HG02884 (cell line): ENCODE measurements at regions not wholly inside any gene's neighbourhood (a gene's known extent, or its start where the extent isn't known, plus 50 kb on each side); places are given as distances from the start of the nearest gene placed in this dataset.
"Not testable (repeated sequence)": the region's sequence is repeated elsewhere in the genome, so short reads cannot be mapped to it uniquely, and the experiment has no call there.

Source experiments
- ATAC-seq: cut with Tn5 transposase; IDR thresholded peaks from one replicate; pipeline ENCODE4 v1.9.1; 2021; ENCODE audit warnings: mild to moderate bottlenecking, moderate library complexity; ENCODE audit not compliant: unreplicated experiment

DNA sequence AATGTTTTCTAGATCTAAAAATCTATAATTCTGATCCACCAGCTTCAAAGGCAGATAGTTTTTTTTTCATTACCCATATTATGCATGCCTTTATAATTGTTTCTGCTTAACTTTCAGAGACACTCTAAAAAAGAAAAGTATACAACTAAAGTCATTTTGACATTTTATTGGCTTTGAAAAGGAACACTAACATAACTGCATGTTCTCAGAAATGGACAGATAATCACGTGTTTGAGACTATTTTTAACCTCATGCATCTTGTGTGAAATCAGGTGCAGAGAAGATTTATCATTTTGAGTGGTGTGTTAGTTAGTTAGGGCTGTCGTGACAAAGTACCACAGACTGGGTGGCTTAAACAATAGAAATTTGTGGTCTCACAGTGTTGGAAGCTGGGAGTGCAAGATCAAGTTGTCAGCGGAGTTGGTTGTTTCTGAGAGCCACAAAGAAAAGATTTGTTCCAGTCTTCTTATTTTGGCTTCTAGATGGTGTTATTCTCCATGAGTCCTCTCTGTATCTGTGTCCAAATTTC, 841.4 kb upstream of the LRATD1 start:
- ATAC-seq = no peak

DNA sequence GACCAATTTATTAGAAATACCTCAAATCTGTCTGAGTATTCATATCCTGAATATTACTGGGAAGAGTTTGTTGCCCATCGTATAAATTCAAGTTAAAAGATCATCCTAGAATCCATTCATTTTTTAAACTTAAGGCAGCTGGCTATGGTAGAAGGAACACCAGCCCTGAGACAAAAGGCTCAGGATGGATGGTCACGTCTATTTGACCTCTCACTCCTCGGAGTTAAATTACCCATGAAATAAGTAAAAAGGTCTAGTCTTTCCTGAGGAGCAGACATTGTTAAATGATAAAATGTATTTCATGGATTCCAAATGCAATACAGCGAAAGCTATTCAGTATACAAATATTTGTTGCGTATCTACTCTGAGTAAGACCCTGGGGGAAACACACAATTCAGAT, 826.0 kb upstream of the LRATD1 start:
- no peak for ATAC-seq

DNA sequence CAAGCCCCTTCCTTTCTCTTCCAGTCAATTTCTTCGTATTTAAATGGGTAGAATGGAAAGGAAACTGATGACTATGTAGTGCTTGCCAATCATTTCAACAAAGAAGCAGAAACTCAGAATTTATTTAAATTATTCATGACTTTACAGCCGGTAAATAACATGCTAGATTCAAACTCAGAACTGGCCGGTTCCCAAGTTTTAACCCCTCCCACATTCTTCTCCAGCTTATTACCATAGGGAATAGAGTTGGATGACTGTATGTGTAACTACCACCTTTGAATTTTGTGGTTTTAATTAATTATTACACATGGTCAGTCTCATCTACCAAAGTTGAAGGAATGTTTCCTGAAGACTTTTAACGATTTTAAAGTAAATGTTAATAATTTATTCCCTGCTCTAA, 819.3 kb upstream of the LRATD1 start:
- no peak for ATAC-seq

DNA sequence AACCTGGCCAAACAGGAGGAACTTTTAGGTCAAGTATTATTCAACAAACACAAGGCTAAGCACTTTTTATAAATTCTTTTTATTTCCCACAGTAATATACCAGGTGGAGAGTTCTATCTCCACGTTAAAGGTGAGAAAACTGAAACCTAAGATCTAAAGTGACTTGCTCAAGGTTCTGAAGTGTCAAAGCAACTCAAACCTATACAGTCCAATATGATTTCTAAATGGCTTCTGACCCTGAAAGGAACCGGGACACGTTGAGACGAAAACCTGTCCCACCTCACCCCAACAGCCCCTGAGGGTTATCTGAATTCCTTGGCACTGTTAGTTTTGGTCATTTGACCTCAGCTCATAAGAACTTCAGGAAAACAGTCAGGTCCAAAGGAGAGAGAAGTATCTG, 814.5 kb upstream of the LRATD1 start:
- no peak for ATAC-seq

DNA sequence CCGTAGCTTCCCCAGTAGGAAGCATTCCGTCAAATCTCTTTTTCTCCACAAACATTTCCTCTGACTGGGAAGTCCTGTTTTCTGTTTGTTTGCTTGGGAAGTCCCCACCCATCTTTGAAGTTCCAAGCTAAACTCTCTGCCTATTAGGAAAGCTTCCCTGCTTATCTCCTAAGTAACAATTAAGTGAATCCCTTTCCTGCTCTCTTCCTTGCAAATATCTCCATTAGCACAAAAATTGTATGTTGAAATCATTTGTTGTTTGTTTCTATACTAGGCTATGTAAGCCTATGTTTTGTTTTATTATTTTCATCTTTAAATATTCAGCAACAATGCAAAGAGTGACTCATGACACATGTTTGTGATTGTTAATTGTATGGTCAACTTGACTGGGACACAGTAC, 812.6 kb upstream of the LRATD1 start:
- no peak for ATAC-seq

DNA sequence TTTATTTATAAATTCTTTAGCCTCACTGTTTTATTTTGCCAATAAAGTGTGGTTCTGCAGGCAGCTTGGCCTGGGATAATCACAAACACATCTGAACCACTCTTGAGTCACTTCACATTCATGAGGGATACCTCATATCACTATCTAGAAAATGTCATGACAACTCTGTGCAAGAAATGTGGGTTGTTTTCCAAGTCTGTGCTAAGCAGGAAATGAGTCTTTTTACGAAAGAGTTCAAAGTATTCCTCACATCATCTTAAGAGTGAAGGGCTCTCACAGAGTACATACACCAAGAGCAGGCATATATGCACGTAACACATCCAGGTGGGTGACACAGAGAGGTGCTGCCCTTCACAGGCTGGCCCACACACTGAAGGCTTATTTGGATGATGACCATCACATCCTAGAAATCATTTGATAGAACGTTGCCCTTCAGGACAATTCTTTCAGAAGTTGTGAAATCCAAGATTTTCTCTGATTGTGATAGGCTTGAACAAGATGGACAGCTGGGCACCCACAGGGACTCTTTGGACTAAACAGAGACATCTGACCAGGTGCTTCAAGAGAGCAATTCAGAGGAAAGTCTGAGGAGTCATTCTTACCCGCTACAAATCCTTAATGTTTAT, 811.1 kb upstream of the LRATD1 start:
- no peak for ATAC-seq

DNA sequence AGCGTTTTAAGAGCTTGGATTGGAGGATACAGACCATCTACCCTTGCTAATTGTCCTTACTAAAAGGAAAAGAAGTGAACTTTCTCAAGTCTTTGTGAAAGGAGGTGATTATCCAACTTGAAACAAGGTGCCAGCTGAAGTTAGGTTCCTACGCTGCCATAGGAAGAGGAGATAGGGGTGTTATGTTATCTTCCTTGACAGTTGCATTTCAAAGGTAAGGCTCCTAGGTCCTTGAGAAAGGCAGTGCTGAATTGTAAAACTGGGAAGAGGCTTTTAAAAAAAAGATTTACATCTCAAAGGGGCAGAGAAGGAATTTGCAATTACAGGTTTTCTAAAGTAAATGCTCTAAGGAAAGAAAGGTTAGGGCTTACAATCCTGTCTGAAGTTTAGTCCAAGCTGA, 810.2 kb upstream of the LRATD1 start:
- ATAC-seq = no peak

DNA sequence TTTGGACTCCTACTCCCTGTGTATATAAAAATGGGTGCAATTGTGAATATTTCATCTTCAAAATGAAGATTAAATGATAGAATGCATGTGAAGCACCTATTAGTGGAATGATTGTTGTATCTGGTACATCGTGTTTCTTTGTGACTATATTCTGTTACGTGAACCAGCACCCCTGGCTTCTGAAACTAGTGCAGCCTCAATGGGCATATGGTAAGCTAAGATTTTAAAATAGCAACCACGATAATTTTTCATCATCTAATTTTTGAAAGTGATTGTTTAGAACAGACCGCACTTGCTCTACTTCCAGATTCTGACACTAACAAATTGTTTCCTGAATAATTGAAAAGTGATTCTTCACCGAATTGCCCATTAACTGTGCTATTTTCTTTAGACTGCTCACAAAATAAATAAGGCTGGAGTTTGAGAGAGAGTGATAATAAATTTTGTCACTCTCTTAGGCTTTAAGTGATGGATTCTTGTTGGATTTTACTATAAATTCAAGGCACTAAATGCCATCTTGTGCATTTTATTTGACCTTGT, 806.1 kb upstream of the LRATD1 start:
- ATAC-seq = no peak

DNA sequence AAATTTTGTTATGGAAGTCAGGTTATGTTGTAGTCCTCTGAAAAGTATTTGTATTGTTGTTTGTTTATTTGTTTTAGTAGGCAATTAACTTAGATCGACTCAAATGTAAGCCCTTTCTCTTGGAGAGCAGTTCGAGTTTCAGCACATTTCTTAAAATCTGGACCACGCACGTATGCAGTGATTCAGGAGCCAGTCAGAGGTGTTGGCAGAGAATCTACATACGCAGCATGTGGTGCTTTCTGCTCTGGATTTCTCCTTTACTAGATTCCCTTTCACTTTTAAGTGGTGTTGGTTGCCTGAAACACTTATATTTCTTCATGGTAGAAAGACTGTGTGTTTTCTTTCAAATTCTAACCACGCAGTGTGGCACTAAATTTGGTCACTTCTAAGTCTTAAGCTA, 773.9 kb upstream of the LRATD1 start:
- ATAC-seq = no peak

DNA sequence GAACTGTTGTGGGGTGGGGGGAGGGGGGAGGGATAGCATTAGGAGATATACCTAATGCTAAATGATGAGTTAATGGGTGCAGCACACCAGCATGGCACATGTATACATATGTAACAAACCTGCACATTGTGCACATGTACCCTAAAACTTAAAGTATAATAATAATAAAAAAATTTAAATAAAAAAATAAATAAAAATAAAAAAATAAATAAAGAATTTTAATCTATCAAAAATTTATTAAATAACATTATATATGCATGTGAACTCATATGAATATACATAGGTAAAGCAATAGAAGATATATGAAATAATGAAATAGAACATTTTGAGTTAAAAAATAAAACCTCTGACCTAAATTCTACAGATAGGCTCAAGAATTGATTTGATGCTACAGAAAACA, 764.2 kb upstream of the LRATD1 start:
- not testable (repeated sequence) for ATAC-seq

DNA sequence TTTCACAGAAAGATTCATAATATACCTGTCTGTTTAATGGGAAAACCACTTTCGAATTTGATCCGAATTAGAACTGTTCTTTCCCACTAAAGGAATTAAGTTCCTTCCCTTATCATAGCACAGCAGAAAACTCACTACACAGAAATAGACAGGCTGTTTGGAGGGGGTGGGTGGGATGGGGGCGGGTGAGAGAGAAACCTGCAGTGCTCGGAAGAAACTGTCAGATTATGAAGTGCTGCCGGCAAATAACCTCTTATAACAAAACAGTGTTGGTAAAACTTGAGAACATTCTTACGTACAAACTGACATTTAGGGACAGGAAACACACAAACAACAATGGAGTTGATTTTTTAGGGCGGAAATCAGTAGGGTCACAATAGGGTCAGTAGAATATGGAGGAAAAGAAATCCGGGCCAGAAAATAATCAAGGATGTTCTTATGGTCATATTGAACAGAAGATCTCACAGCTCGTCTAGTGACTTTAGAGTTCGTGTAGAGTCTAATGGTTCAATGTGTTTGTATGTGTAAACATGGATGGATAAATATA, 756.0 kb upstream of the LRATD1 start:
- no peak for ATAC-seq

DNA sequence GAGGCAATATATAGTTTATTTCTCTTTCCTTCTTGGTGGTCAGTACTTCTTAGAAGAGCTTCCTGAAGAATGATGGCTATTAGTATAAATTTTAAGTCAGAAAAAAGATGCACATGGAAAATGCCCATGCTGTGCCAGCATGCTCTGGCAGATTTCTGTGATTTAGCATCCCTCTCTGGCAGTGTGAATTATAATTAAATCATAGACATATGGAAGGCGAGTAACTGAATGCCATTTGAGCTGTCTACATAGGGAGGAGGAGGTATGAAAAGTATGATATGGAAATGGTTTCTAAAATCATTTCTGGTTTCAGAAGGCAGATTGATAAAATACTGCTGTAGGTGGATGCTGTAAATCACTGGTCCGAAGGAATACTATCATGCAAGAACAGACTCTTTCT, 754.9 kb upstream of the LRATD1 start:
- ATAC-seq = no peak

DNA sequence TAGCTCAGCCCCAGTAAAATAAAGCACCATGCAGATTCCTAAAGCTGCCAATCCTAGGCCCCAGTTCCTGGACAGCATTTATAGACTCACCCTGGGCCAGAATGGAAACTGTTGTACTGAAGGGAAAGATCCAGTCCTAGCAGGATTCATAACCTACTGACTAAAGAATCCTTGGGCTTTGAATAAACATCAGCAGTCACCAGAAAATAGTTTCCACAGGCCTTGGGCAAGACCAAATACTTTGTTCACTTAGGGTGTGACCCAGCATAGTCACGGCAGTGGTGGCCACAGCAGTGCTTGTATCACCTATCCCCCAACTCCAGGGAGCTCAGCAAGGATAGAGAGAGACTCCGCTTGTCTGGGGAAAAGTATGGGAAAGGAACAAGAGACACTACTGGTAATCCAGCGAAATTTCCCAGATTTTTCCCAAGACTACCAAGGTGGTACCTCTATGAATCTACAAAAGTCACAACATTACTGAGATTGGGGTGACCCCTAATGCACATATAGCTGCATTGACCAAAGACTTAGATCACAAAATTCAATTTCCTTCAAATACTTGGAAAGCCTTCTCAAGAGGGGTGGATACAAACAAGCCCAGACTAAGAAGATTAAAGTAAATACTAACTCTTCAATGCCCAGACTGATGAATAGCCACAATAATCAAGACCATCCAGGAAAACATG, 748.1 kb upstream of the LRATD1 start:
- no peak for ATAC-seq

DNA sequence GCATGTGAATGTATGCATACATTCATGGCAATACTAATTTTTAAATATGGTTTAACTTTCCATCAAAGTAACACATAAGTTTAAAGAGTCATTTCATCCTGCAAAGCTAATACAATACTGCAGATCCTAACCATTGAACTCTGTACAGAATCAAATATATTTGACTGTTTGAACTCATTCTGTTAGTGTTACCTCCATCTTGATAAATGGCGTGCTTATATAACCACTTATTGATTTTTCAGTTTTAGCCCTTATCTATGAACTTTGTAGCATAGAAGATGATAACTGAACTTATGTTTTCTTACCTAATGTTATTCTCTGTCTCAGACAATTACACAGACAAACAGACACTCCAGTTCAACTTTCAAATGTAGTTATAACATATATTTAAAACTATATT, 731.0 kb upstream of the LRATD1 start:
- no peak for ATAC-seq

DNA sequence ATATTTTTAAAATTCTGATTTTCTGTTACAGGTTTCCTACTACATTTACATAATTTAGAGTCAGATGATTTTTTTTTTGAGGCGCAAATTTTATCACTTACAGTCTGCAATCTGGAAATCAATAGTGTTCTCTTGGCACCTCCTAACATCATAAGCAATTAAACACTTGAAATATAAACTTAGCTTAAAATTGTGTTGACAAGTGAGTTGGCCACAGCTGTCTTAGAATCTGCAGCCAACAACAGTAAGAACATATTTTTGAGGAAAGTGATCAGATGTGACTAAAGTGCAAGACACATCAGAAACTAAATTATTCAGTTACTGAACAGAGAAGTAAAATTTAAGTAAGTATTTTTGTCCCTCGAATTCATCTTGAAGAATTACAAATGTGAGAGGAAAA, 726.7 kb upstream of the LRATD1 start:
- ATAC-seq = no peak

DNA sequence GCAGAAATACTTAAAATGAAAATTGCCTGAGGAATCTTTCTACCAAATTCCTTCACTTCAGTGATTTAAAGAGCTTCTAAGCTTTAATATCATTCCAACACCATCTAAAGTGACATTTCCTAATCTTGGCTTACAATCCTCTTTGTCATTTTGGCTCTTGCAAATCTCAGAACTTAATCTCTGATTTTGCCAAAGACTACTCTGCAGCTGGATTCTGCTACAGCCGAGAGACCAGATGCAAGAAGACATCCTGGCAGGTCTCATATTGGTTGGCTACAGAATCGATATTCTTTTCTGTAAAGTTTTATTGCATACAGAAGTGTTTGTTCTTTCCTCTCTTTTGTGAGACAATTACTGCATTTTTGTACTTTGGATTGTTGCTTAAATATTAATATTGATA, 716.5 kb upstream of the LRATD1 start:
- no peak for ATAC-seq

DNA sequence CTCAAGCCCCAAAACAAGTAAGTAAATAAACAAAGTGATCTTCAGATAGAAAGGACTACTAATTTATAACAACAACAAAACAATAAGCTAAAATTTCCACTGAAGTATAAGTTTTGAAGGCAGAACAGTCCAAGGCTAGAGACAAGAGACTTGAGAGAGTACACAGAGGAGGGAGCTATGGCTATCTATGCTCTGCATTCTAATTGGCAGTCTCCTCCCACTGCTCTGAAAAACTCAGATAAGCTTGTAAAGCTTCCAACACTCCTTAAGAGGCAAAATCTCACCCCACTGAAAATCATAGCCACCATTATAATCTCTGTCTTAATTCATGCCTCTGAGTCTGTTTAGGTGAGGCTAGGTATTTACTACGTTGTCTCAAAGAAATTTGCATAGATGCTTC, 714.6 kb upstream of the LRATD1 start:
- no peak for ATAC-seq

DNA sequence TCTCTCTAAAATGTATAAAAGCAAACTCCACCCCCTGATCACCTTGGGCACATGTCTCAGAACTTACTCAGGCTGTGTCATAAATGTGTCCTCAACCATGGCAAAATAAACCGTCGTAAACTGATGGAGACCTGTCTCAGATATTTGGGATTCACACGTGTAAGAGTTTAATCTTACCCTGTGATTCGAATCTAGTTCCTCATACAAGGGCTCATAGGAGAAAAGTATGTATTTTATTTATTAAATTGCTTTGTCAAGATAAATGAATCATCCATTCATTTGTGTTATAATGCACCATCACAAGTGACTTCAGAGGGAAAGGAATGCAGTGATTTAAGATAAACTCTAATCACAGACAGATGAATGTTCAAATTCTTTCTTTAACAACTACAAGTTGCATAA, 712.5 kb upstream of the LRATD1 start:
- ATAC-seq = no peak

DNA sequence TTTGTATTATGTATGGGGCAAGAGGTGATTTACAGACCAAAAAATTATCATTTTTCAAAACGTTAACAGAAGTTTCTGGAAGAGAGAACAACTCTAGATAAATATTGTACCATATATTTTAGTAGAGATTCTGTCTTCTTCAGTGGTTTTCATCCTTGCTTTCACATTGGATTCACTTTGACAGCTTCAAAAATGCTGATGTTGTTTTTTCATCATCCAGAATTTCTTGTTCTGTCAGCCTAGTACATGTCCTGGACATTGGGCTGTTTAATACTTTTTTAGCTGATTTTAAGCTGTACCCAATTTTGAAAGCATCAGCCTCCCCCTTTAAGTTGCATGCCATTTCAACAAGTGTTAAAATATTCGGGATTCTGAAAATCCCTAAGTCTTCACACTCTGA, 711.3 kb upstream of the LRATD1 start:
- ATAC-seq = no peak

DNA sequence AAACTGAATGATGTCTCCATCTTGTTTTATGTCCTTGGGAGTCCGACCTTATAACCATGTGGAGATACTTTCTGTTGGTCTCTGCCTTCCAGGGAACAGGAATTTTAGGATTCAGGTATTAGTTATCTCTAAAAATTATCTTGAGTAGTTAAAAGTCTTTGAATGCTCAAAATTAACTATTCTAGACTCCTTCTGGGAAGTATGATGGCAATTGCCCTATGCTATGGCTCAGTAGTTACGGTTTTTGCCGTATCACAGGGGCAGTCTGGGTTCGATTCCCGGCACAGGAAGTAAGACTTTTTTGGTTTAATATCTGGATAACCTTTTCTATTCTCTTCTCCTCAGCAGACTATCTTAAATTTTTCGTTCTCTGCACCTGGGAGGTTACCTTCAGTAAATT, 708.7 kb upstream of the LRATD1 start:
- ATAC-seq = no peak

DNA sequence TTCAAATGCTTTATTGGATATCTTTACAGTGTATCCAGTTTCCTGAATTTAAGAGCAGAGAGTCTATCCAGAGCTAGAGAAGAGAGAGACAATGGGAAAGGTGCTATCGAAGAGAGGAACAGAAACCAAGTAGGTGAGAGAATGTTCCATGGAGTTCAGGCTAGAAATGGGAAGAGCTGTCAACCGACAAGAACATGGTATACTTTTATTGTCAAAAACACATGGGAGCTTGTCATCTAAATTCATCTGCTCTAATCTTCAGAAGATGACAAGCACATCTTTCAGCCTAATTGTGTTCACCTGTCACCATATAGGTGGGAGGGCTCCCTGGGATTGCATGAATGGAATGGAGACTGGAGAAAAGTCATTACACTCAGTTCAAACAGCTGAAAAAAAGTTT, 690.4 kb upstream of the LRATD1 start:
- no peak for ATAC-seq

DNA sequence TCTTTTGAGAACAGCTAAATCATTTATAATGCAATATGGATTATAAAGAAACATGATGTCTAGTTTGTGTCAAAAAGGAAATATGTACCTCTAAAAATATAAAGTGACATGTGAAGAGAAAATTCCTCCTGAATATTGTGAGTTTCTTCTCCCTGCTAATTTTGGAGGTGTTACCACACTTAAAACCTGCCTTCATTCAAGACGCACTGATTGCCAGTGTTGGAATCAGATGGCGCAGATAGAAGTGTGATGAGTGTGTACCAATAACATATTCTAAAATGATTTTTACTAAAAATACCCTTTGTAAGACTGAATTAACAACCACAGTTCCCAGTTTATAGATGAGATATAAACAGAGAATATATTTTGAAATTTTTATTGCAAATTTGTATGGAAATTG, 681.8 kb upstream of the LRATD1 start:
- no peak for ATAC-seq
